ENCODE measurements at regions not wholly inside any gene's neighbourhood (a gene's known extent, or its start where the extent isn't known, plus 50 kb on each side); places are given as distances from the start of the nearest gene placed in this dataset.

DNA sequence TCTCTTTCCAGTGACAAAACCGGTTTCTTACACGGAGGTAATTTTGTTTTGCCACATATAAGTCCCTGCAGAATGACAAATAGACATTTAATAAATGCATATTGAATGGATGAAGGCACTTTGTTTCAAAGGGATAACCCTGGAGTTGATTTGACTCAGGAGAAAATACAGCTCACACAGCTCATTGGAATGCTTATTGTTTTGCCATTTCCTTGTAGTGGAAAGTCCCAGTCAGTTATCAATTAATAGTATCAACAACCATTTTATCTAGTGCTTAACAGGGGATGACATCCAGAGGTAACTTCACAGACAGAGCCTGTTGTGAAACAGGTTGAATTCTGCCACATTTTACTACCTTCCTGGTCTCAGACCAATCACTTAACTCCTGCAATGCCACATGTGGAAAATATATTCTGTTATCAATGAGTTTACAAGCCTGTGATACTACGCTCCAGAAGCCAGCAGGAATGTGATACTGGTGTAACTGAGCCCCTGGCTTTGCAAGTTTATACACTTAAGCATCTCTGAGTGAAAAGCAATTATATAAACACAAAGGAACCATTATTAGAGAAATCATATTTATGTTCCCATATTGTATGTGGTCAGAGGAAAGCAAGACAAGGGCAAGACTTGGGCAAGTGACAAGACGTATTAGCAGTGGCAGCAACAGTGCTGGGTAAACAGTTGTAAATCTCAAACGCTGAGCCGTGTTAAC, 123.1 kb upstream of the ANKRD55 start:
- ChIA-PET CTCF (no interaction called here), POLR2A (no interaction called here)
- DNase-seq (ENCODE audit: extremely low spot score) = no peak
- TF ChIP-seq, protein P1, sequence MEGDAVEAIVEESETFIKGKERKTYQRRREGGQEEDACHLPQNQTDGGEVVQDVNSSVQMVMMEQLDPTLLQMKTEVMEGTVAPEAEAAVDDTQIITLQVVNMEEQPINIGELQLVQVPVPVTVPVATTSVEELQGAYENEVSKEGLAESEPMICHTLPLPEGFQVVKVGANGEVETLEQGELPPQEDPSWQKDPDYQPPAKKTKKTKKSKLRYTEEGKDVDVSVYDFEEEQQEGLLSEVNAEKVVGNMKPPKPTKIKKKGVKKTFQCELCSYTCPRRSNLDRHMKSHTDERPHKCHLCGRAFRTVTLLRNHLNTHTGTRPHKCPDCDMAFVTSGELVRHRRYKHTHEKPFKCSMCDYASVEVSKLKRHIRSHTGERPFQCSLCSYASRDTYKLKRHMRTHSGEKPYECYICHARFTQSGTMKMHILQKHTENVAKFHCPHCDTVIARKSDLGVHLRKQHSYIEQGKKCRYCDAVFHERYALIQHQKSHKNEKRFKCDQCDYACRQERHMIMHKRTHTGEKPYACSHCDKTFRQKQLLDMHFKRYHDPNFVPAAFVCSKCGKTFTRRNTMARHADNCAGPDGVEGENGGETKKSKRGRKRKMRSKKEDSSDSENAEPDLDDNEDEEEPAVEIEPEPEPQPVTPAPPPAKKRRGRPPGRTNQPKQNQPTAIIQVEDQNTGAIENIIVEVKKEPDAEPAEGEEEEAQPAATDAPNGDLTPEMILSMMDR (IDR thresholded peaks at IDR 0.05; ENCODE audit: control extremely low read depth, extremely low read depth, low read depth, missing control alignments) = no peak

GRCh38 chr5:56354836-56355235, 121.7 kb upstream of the ANKRD55 start:
- POLR2A ChIA-PET = no interaction called here
- DNase-seq (ENCODE audit: extremely low spot score) = no peak
- TF ChIP-seq, protein P1 (IDR thresholded peaks at IDR 0.05; ENCODE audit: control extremely low read depth, extremely low read depth, low read depth, missing control alignments) = no peak
- CTCF ChIA-PET = no interaction called here

DNA sequence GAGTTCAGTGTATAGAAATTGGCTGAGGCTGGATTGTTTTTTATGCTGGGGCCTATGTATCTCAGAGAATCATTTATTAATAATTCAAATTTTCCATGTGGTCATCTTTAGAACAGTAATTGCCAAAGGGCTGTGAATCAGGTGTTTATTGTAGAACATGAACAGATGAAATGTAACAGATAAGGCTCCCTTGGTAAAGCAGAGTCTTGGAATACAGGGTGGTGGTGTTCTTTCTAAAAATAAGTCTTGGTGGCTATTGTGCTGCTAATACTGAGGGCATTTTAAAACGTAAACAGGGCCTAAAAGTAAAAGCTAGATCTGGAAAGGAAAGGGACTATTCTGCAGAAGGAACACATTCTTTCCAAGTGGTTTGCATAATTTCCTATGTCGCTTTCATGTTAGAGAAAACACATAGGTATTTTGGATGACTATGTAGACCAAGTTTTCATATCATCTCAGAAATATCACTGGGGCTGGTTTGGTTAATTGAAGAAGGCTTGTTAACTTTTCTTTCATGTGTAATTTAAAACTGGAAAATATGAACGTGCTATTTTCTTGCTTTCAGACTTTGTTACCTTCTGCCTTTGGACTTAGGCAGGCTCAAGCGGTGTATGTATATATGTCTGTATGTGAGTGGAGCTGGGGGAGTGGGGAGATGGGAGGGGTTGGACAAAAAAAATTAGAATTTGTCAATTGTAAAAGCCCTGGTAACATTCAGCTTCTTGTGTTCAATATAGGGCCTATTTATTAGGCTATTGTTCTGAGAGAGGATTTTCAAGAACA, 119.9 kb upstream of the ANKRD55 start:
- no peak for DNase-seq (ENCODE audit: extremely low spot score)
- POLR2A ChIA-PET = interaction anchor here (0.6 kb wide), 1 partner anchor 13 kb away, joined by 3 read pairs; no protein-coding TSS in a partner anchor
- CTCF ChIA-PET = no interaction called here
- TF ChIP-seq, protein P1 (IDR thresholded peaks at IDR 0.05; ENCODE audit: control extremely low read depth, extremely low read depth, low read depth, missing control alignments) = no peak

- CTCF ChIA-PET = interaction anchor here (1.2 kb wide), 1 partner anchor 19 kb away, joined by 3 read pairs; no protein-coding TSS in a partner anchor
- POLR2A ChIA-PET = no interaction called here
- no peak for DNase-seq (ENCODE audit: extremely low spot score)
- TF ChIP-seq, protein P1 (IDR thresholded peaks at IDR 0.05; ENCODE audit: control extremely low read depth, extremely low read depth, low read depth, missing control alignments) = no peak
Observed at GRCh38 chr5:56350597-56351170, 117.6 kb upstream of the ANKRD55 start.

GRCh38 chr5:56350011-56350596, 117.0 kb upstream of the ANKRD55 start:
- CTCF ChIA-PET = interaction anchor here (1.0 to 1.2 kb wide), 2 partner anchors 12 to 18 kb away, joined by 3 read pairs; no protein-coding TSS in a partner anchor

More at GRCh38 chr5:56350011-56350596, 117.0 kb upstream of the ANKRD55 start:
- DNase-seq (ENCODE audit: extremely low spot score) = no peak
- POLR2A ChIA-PET = no interaction called here
- TF ChIP-seq, protein P1 (IDR thresholded peaks at IDR 0.05; ENCODE audit: control extremely low read depth, extremely low read depth, low read depth, missing control alignments) = no peak

Measured in GM10248 (cell line).